IMR-90 (cell line): ENCODE measurements at regions not wholly inside any gene's neighbourhood (a gene's known extent, or its start where the extent isn't known, plus 50 kb on each side); places are given as distances from the start of the nearest gene placed in this dataset.

Experiments used
- ATAC-seq: fragments of 200-7000 bp; cut with Tn5 transposase; 2 replicates; pipeline ENCODE4 v1.9.1; 2020; ENCODE audit warnings: low read depth, mild to moderate bottlenecking, moderate library complexity
- BruUV-seq: library from RNA; stranded (reverse); fragments of 400-500 nt; replicated peaks from 2 replicates; lab custom pipeline; 2021; lab: Mats Ljungman, UMichigan
- CTCF ChIA-PET: fragments of 300-600 bp; formaldehyde crosslinking; extraction: SDS; loops from one replicate; lab custom pipeline; 2021; ENCODE audit warnings: antibody characterized with exemption; lab: Yijun Ruan, JAX
- POLR2A ChIA-PET: fragments of 300-600 bp; sonication (Branson Sonifier 250); formaldehyde crosslinking; loops from one replicate; lab custom pipeline; 2022; ENCODE audit warnings: antibody characterized with exemption; ENCODE audit not compliant: unreplicated experiment; lab: Charles Lee
- DNase-seq: peaks from one replicate; pipeline ENCODE4 v3.0.0; 2013
- H2AFZ ChIP-seq: replicated peaks from 2 replicates; pipeline ENCODE3; 2013; ENCODE audit warnings: low read length, mild to moderate bottlenecking; ENCODE audit not compliant: poor library complexity
- H2AK5ac ChIP-seq: 2 replicates; pipeline ENCODE4 v1.6.1; 2013; ENCODE audit warnings: low read depth, low read length, inconsistent platforms
- H2AK9ac ChIP-seq: replicated peaks from 2 replicates; pipeline ENCODE3; 2013; ENCODE audit warnings: mild to moderate bottlenecking, low read depth, low read length, moderate library complexity; ENCODE audit not compliant: poor library complexity
- H2BK120ac ChIP-seq: 2 replicates; pipeline ENCODE4 v1.6.1; 2013; ENCODE audit warnings: low read depth, low read length, inconsistent platforms
- H2BK15ac ChIP-seq: 3 replicates; pipeline ENCODE4 v1.6.1; 2013; ENCODE audit warnings: low read depth, low read length, inconsistent platforms
- H2BK20ac ChIP-seq: 2 replicates; pipeline ENCODE4 v1.6.1; 2013; ENCODE audit warnings: low read depth, mild to moderate bottlenecking, inconsistent platforms, low read length, moderate library complexity
- H2BK5ac ChIP-seq: 2 replicates; pipeline ENCODE4 v1.6.1; 2013; ENCODE audit warnings: mild to moderate bottlenecking, low read depth, low read length, inconsistent platforms; ENCODE audit not compliant: poor library complexity, severe bottlenecking
- H3K14ac ChIP-seq: replicated peaks from 2 replicates; pipeline ENCODE4 v1.6.1; 2013; ENCODE audit warnings: low read depth, low read length, inconsistent platforms
- H3K18ac ChIP-seq: 2 replicates; pipeline ENCODE4 v1.6.1; 2013; ENCODE audit warnings: low read depth, low read length, control low read depth
- H3K23ac ChIP-seq: 2 replicates; pipeline ENCODE4 v1.6.1; 2013; ENCODE audit warnings: low read depth, low read length, inconsistent platforms
- H3K27ac ChIP-seq: 2 replicates; pipeline ENCODE4 v1.5.1; 2013; ENCODE audit warnings: mild to moderate bottlenecking, control low read depth, low read length; ENCODE audit not compliant: insufficient read depth
- H3K27me3 ChIP-seq: 2 replicates; pipeline ENCODE4 v1.6.1; 2013; ENCODE audit warnings: low read length; ENCODE audit not compliant: control insufficient read depth, insufficient read depth
- H3K36me3 ChIP-seq: 2 replicates; pipeline ENCODE4 v1.6.1; 2013; ENCODE audit warnings: low read length, mixed read lengths; ENCODE audit not compliant: control insufficient read depth, insufficient read depth
- H3K4ac ChIP-seq: 2 replicates; pipeline ENCODE4 v1.6.1; 2013; ENCODE audit warnings: low read depth, low read length, inconsistent platforms
- H3K4me1 ChIP-seq: 2 replicates; pipeline ENCODE4 v1.6.1; 2013; ENCODE audit warnings: low read length, mixed read lengths; ENCODE audit not compliant: control insufficient read depth, insufficient read depth
- H3K4me2 ChIP-seq: 2 replicates; pipeline ENCODE4 v1.6.1; 2013; ENCODE audit warnings: low read depth, mild to moderate bottlenecking, control low read depth, low read length, moderate library complexity
- H3K4me3 ChIP-seq: 2 replicates; pipeline ENCODE4 v1.5.1; 2013; ENCODE audit warnings: low read depth, mild to moderate bottlenecking, control low read depth, low read length, moderate library complexity; ENCODE audit not compliant: insufficient read depth
- H3K56ac ChIP-seq: 2 replicates; pipeline ENCODE4 v1.6.1; 2013; ENCODE audit warnings: low read length, inconsistent platforms; ENCODE audit not compliant: insufficient read depth; ENCODE audit errors: extremely low read depth
- H3K79me1 ChIP-seq, 2 experiments: 2 replicates each; pipeline ENCODE4 v1.6.1; 2013; ENCODE audit warnings: low read length in 2 of 2, inconsistent platforms in 1 of 2, low read depth in 1 of 2
- H3K9ac ChIP-seq: 2 replicates; pipeline ENCODE4 v1.6.1; 2013; ENCODE audit warnings: low read depth, low read length, control low read depth
- H3K9me1 ChIP-seq: 2 replicates; pipeline ENCODE4 v1.6.1; 2013; ENCODE audit warnings: low read length, inconsistent platforms; ENCODE audit not compliant: insufficient read depth
- H3K9me3 ChIP-seq: 2 replicates; pipeline ENCODE4 v1.6.1; 2013; ENCODE audit warnings: low read length; ENCODE audit not compliant: control insufficient read depth, insufficient read depth
- H4K20me1 ChIP-seq: 2 replicates; pipeline ENCODE4 v1.6.1; 2013; ENCODE audit warnings: low read length, inconsistent platforms; ENCODE audit not compliant: insufficient read depth
- H4K5ac ChIP-seq: 2 replicates; pipeline ENCODE4 v1.6.1; 2013; ENCODE audit warnings: mild to moderate bottlenecking, low read depth, low read length, control low read depth
- H4K8ac ChIP-seq, 2 experiments: 2 replicates each; pipeline ENCODE4 v1.6.1; 2013; ENCODE audit warnings: low read depth in 2 of 2, low read length in 2 of 2, control low read depth in 1 of 2, inconsistent platforms in 1 of 2
- H4K91ac ChIP-seq: 2 replicates; pipeline ENCODE4 v1.6.1; 2013; ENCODE audit warnings: low read depth, low read length, inconsistent platforms; ENCODE audit not compliant: insufficient read depth
- BHLHE40 ChIP-seq: fragments of 150-350 bp; IDR thresholded peaks from 2 replicates; pipeline ENCODE4 v1.6.1; 2016; ENCODE audit warnings: mild to moderate bottlenecking, low read depth, low read length
- CEBPB ChIP-seq: IDR thresholded peaks from 2 replicates; pipeline ENCODE4 v1.6.1; 2012; ENCODE audit warnings: low read depth, low read length, improper control_type of control experiment
- CHD1 ChIP-seq: IDR thresholded peaks from 2 replicates; pipeline ENCODE4 v1.6.1; 2012; ENCODE audit warnings: low read depth, low read length, improper control_type of control experiment
- CTCF ChIP-seq: conservative IDR thresholded peaks from 2 replicates; pipeline ENCODE4 v1.5.1; 2012; ENCODE audit warnings: mild to moderate bottlenecking, low read depth, low read length, improper control_type of control experiment
- ELK1 ChIP-seq: fragments of 150-350 bp; IDR thresholded peaks from 2 replicates; pipeline ENCODE4 v1.6.1; 2016; ENCODE audit warnings: low read depth, mild to moderate bottlenecking, low read length, moderate library complexity, borderline replicate concordance
- FOS ChIP-seq: fragments of 150-350 bp; IDR thresholded peaks from 2 replicates; pipeline ENCODE4 v1.6.1; 2016; ENCODE audit warnings: low read depth, low read length
- MAFK ChIP-seq: IDR thresholded peaks from 2 replicates; pipeline ENCODE4 v1.6.1; 2012; ENCODE audit warnings: low read depth, low read length, improper control_type of control experiment
- MAZ ChIP-seq: IDR thresholded peaks from 2 replicates; pipeline ENCODE4 v1.6.1; 2012; ENCODE audit warnings: low read depth, mild to moderate bottlenecking, low read length, improper control_type of control experiment, moderate library complexity, borderline replicate concordance
- MXI1 ChIP-seq: IDR thresholded peaks from 2 replicates; pipeline ENCODE4 v1.6.1; 2012; ENCODE audit warnings: low read depth, mild to moderate bottlenecking, low read length, moderate library complexity, borderline replicate concordance
- NFE2L2 ChIP-seq: fragments of 150-350 bp; IDR thresholded peaks from 2 replicates; pipeline ENCODE4 v1.6.1; 2016; ENCODE audit warnings: low read depth, mild to moderate bottlenecking, low read length
- POLR2A ChIP-seq: IDR thresholded peaks from 2 replicates; pipeline ENCODE4 v1.6.1; 2012; ENCODE audit warnings: mild to moderate bottlenecking, low read depth, low read length
- RAD21 ChIP-seq: IDR thresholded peaks from 2 replicates; pipeline ENCODE4 v1.6.1; 2012; ENCODE audit warnings: low read length, improper control_type of control experiment
- RCOR1 ChIP-seq: IDR thresholded peaks from 2 replicates; pipeline ENCODE4 v1.6.1; 2012; ENCODE audit warnings: mild to moderate bottlenecking, low read length, improper control_type of control experiment; ENCODE audit not compliant: insufficient replicate concordance
- RFX5 ChIP-seq: IDR thresholded peaks from 2 replicates; pipeline ENCODE4 v1.8.0; 2012; ENCODE audit warnings: low read depth, mild to moderate bottlenecking, low read length, moderate library complexity
- SMC3 ChIP-seq: fragments of 150-350 bp; IDR thresholded peaks from 2 replicates; pipeline ENCODE4 v1.6.1; 2016; ENCODE audit warnings: low read depth, mild to moderate bottlenecking, antibody characterized with exemption, low read length, moderate library complexity
- USF2 ChIP-seq: fragments of 150-350 bp; IDR thresholded peaks from 2 replicates; pipeline ENCODE4 v1.6.1; 2017; ENCODE audit warnings: mild to moderate bottlenecking, antibody characterized with exemption, low read length, low read depth
- WGBS, 2 experiments: methylation state at CpG; one replicate each; pipeline versions ENCODE4 v1.1.5 to v1.1.7; 2013; ENCODE audit warnings: missing lambda C conversion rate in 2 of 2; ENCODE audit not compliant: insufficient read length in 1 of 2; ENCODE audit errors: extremely low coverage in 2 of 2; 5-methylcytosine and 5-hydroxymethylcytosine counted together
- dilution Hi-C: fragments of 300-500 bp; cut with HindIII; formaldehyde crosslinking; loops from one replicate; pipeline ENCODE4 v1.14.3; 2018; ENCODE audit warnings: low sequenced_read_pairs; ENCODE audit not compliant: unreplicated experiment
- in situ Hi-C: fragments of 300-500 bp; cut with MboI; formaldehyde crosslinking; loops from 3 replicates; pipeline ENCODE4 v1.14.3; 2019; ENCODE audit warnings: low sequenced_read_pairs, inconsistent platforms, mixed read lengths
- intact Hi-C: fragments of 100-400 bp; cut with micrococcal nuclease; formaldehyde crosslinking; loops from 2 replicates; pipeline ENCODE4 v1.10.0; 2022

- H3K9me1 ChIP-seq = no peaks in the 10 kb centered on the region
- dilution Hi-C loops (no loop called here), in situ Hi-C loops (no loop called here), intact Hi-C loops (no loop called here)
- H2BK15ac ChIP-seq = no peak overlapping the region
- no peak overlapping the region for H3K4me3 ChIP-seq
- no peak overlapping the region for H2AK9ac ChIP-seq
- no peak for ATAC-seq
- H4K5ac ChIP-seq = no peak overlapping the region
- no peak overlapping the region for H2BK120ac ChIP-seq
- H3K9ac ChIP-seq = no peak overlapping the region
- H3K27me3 ChIP-seq = peaks cover 9% of the 10 kb centered on the region
- no peak overlapping the region for H4K91ac ChIP-seq
- no peak overlapping the region for H3K4me2 ChIP-seq
- H3K18ac ChIP-seq = no peak overlapping the region
- H3K4ac ChIP-seq = no peak overlapping the region
- H4K8ac ChIP-seq = no peak overlapping the region
- H4K20me1 ChIP-seq = no peaks in the 10 kb centered on the region
- DNase-seq = no peak
- H2AFZ ChIP-seq = no peak overlapping the region
- no peaks in the 10 kb centered on the region for H3K79me1 ChIP-seq
- ChIA-PET CTCF (interaction anchor here (0.6 kb wide), 1 partner anchor 125 kb away, joined by 3 read pairs; no protein-coding TSS in a partner anchor), POLR2A (no interaction called here)
- TF ChIP-seq RFX5 (no peak), SMC3 (no peak), USF2 (no peak), CEBPB (no peak), NFE2L2 (no peak), BHLHE40 (no peak), RCOR1 (no peak), ELK1 (no peak), MXI1 (no peak), MAZ (no peak), CTCF (no peak), FOS (no peak), RAD21 (no peak), POLR2A (no peak), CHD1 (no peak), MAFK (no peak)
- H2BK20ac ChIP-seq = no peak overlapping the region
- BruUV-seq = no TSS peak
- H3K4me1 ChIP-seq = no peaks in the 10 kb centered on the region
- no peak overlapping the region for H2BK5ac ChIP-seq
- no peak overlapping the region for H3K56ac ChIP-seq
- no peak overlapping the region for H3K27ac ChIP-seq
- no peaks in the 10 kb centered on the region for H3K36me3 ChIP-seq
- H3K23ac ChIP-seq = no peak overlapping the region
- WGBS, 2 experiments = no CpG with 5 or more reads among the region's 7 CpGs
- H2AK5ac ChIP-seq = no peak overlapping the region
- no peak overlapping the region for H3K14ac ChIP-seq
- H3K9me3 ChIP-seq = no peaks in the 10 kb centered on the region
Observed at GRCh38 chr2:44843086-44843485, 98.4 kb upstream of the SIX3 start.
